ENCODE measurements at regions not wholly inside any gene's neighbourhood (a gene's known extent, or its start where the extent isn't known, plus 50 kb on each side); places are given as distances from the start of the nearest gene placed in this dataset.

DNA sequence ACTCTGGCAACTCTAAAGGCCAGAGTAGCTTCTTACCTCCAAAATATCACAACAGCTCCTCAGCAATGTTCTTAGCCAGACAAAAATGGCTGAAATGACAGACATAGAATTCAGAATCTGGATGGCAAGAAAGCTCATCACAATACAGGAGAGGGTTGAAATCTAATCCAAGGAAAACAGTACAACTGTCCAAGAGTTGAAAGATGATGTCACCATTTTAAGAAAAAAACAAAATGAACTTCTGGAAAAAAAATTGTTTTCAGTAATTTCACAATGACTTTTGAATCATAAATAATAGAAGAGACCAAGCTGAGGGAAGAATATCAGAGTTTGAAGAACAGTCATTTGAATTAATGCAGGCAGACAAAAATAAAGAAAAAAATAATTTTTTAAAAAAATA, 479.5 kb downstream of the ZWINT start:
- Histone ChIP-seq H3K27me3 (ENCODE audit: control insufficient read depth, extremely low read depth, insufficient read depth, low read length) (no peaks in the 10 kb centered on the region), H4K20me1 (ENCODE audit: control insufficient read depth, extremely low read depth, insufficient read depth, low read length) (no peaks in the 10 kb centered on the region), H3K79me2 (ENCODE audit: control insufficient read depth, insufficient read depth, low read length) (no peaks in the 10 kb centered on the region), H3K9me3 (ENCODE audit: control insufficient read depth, low read depth, low read length) (no peaks in the 10 kb centered on the region), H3K9me1 (ENCODE audit: control insufficient read depth, extremely low read depth, insufficient read depth, low read length) (no peaks in the 10 kb centered on the region), H2AFZ (ENCODE audit: control insufficient read depth, low read length) (no peak overlapping the region), H3K9ac (ENCODE audit: control insufficient read depth, extremely low read depth, insufficient read depth, low read length) (no peak overlapping the region), H3K27ac (ENCODE audit: control insufficient read depth, insufficient read depth, low read length) (no peak overlapping the region), H3K4me1 (ENCODE audit: control insufficient read depth, extremely low read depth, insufficient read depth, low read length) (no peaks in the 10 kb centered on the region), H3K36me3 (ENCODE audit: control insufficient read depth in 2 of 2, extremely low read depth in 1 of 2, insufficient read depth in 2 of 2, low read length in 2 of 2) (no peaks in the 10 kb centered on the region), H3K4me3 (ENCODE audit: control insufficient read depth in 2 of 3, extremely low read depth in 1 of 3, insufficient read depth in 2 of 3, low read depth in 1 of 3, low read length in 3 of 3) (no peak overlapping the region), H3K4me2 (ENCODE audit: control insufficient read depth, extremely low read depth, insufficient read depth, low read depth, low read length) (no peak overlapping the region)
- TF ChIP-seq CTCF (optimal IDR thresholded peaks at IDR 0.05 in 1 of 3, IDR thresholded peaks at IDR 0.05 in 1 of 3, conservative IDR thresholded peaks at IDR 0.05 in 1 of 3; ENCODE audit: extremely low read depth in 1 of 3, insufficient read depth in 2 of 3, low read length in 3 of 3) (no peak), EZH2 (IDR thresholded peaks at IDR 0.05; ENCODE audit: low read length) (no peak)
- DNase-seq (ENCODE audit: low read depth, low spot score) (no peak), FAIRE-seq (no peak)
- dilution Hi-C loops (cut with MboI; ENCODE audit: extremely low pct_ligation_motif_present, low sequenced_read_pairs) = no loop called here

DNA sequence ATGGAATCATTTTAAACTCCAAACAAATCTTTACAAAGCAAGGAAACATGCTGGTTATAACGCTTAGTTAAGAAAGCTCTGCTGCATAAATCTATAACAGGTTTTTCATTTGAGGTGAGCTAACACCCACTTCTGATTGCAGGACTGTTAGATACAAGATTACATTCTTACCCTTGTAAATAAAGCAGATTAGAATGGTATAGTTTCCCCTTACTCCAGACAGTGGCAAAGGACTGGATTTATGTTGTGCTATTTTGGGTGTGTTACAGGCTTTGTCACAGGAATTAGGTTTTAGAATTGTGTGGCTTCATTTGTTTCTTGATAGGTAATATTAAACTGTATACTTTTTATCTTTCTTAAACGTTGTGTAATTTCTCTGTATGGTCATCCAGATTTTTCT, 487.6 kb downstream of the ZWINT start:
- Histone ChIP-seq H3K9me1 (ENCODE audit: control insufficient read depth, extremely low read depth, insufficient read depth, low read length) (no peaks in the 10 kb centered on the region), H3K4me1 (ENCODE audit: control insufficient read depth, extremely low read depth, insufficient read depth, low read length) (no peaks in the 10 kb centered on the region), H3K9me3 (ENCODE audit: control insufficient read depth, low read depth, low read length) (no peaks in the 10 kb centered on the region), H3K4me2 (ENCODE audit: control insufficient read depth, extremely low read depth, insufficient read depth, low read depth, low read length) (no peak overlapping the region), H3K79me2 (ENCODE audit: control insufficient read depth, insufficient read depth, low read length) (no peaks in the 10 kb centered on the region), H3K27ac (ENCODE audit: control insufficient read depth, insufficient read depth, low read length) (no peak overlapping the region), H3K9ac (ENCODE audit: control insufficient read depth, extremely low read depth, insufficient read depth, low read length) (no peak overlapping the region), H2AFZ (ENCODE audit: control insufficient read depth, low read length) (no peak overlapping the region), H4K20me1 (ENCODE audit: control insufficient read depth, extremely low read depth, insufficient read depth, low read length) (no peaks in the 10 kb centered on the region), H3K27me3 (ENCODE audit: control insufficient read depth, extremely low read depth, insufficient read depth, low read length) (no peaks in the 10 kb centered on the region), H3K36me3 (ENCODE audit: control insufficient read depth in 2 of 2, extremely low read depth in 1 of 2, insufficient read depth in 2 of 2, low read length in 2 of 2) (no peaks in the 10 kb centered on the region), H3K4me3 (ENCODE audit: control insufficient read depth in 2 of 3, extremely low read depth in 1 of 3, insufficient read depth in 2 of 3, low read depth in 1 of 3, low read length in 3 of 3) (no peak overlapping the region)
- DNase-seq (ENCODE audit: low read depth, low spot score) (no peak), FAIRE-seq (no peak)
- dilution Hi-C loops (cut with MboI; ENCODE audit: extremely low pct_ligation_motif_present, low sequenced_read_pairs) = no loop called here
- TF ChIP-seq EZH2 (IDR thresholded peaks at IDR 0.05; ENCODE audit: low read length) (no peak), CTCF (optimal IDR thresholded peaks at IDR 0.05 in 1 of 3, IDR thresholded peaks at IDR 0.05 in 1 of 3, conservative IDR thresholded peaks at IDR 0.05 in 1 of 3; ENCODE audit: extremely low read depth in 1 of 3, insufficient read depth in 2 of 3, low read length in 3 of 3) (no peak)
